Suprapubic skin (tissue), 4 donors: ENCODE measurements at regions not wholly inside any gene's neighbourhood (a gene's known extent, or its start where the extent isn't known, plus 50 kb on each side); places are given as distances from the start of the nearest gene placed in this dataset.

Experiments used
- CTCF ChIP-seq, 2 donors: fragments of 200-600 bp in 1 of 2; fragments of 450-650 bp in 1 of 2; sonication (generic) in 1 of 2; IDR thresholded peaks; one replicate each; pipeline ENCODE4 v1.5.1; 2016 to 2019; ENCODE audit warnings: antibody characterized with exemption in 2 of 2, mild to moderate bottlenecking in 1 of 2, moderate library complexity in 1 of 2
- EP300 ChIP-seq: sonication (generic); formaldehyde crosslinking; IDR thresholded peaks from one replicate; pipeline ENCODE4 v1.6.1; 2017; ENCODE audit warnings: antibody characterized with exemption
- POLR2A ChIP-seq, 2 donors: fragments of 450-650 bp; IDR thresholded peaks; one replicate each; pipeline ENCODE4 v1.6.1; 2017; ENCODE audit warnings: antibody characterized with exemption in 2 of 2, mild to moderate bottlenecking in 2 of 2, moderate library complexity in 2 of 2
- POLR2AphosphoS5 ChIP-seq, 3 donors: sonication (generic); formaldehyde crosslinking; IDR thresholded peaks; one replicate each; pipeline ENCODE4 v1.6.1; 2017; ENCODE audit warnings: antibody characterized with exemption in 3 of 3

- TF ChIP-seq CTCF (IDR thresholded peaks at IDR 0.05) (no peak), POLR2AphosphoS5 (IDR thresholded peaks at IDR 0.05) (no peak), EP300 (no peak), POLR2A (IDR thresholded peaks at IDR 0.05) (no peak)
Measured at GRCh38 chr22:25451480-25452114, 112.9 kb upstream of the GRK3 start.
